CD14-positive monocyte (primary cell): ENCODE measurements at regions not wholly inside any gene's neighbourhood (a gene's known extent, or its start where the extent isn't known, plus 50 kb on each side); places are given as distances from the start of the nearest gene placed in this dataset.

Experiments used
- DNase-seq, 3 donors: peaks; one replicate each; pipeline ENCODE4 v3.0.0-alpha.2; 2011 to 2022
- H2AFZ ChIP-seq: 2 replicates; pipeline ENCODE4 v1.6.0; 2012; ENCODE audit warnings: mild to moderate bottlenecking, low read depth, low read length, inconsistent platforms; ENCODE audit not compliant: insufficient read depth, poor library complexity, severe bottlenecking
- H3K27ac ChIP-seq, 2 donors: 1 replicate in 1 of 2; 2 replicates in 1 of 2; pipeline ENCODE4 v1.5.1; 2012 to 2013; ENCODE audit warnings: low read length in 2 of 2, control low read depth in 1 of 2, inconsistent platforms in 1 of 2, low read depth in 1 of 2, mild to moderate bottlenecking in 1 of 2
- H3K27me3 ChIP-seq, 2 donors: one replicate each; pipeline versions ENCODE4 v1.6.0 to v1.6.1; 2011 to 2013; ENCODE audit warnings: low read length in 2 of 2; ENCODE audit not compliant: control insufficient read depth in 2 of 2, insufficient read depth in 2 of 2
- H3K36me3 ChIP-seq, 2 donors: replicated peaks in 1 of 2; 1 replicate in 1 of 2; 2 replicates in 1 of 2; pipeline versions ENCODE4 v1.5.1 to v1.6.1; 2012 to 2013; ENCODE audit warnings: low read length in 2 of 2, control low read depth in 1 of 2, inconsistent platforms in 1 of 2, mild to moderate bottlenecking in 1 of 2; ENCODE audit not compliant: insufficient read depth in 2 of 2, control insufficient read depth in 1 of 2
- H3K4me1 ChIP-seq, 2 donors: 1 replicate in 1 of 2; 2 replicates in 1 of 2; pipeline versions ENCODE4 v1.5.1 to v1.6.1; 2012 to 2013; ENCODE audit warnings: low read length in 2 of 2, control low read depth in 1 of 2, inconsistent platforms in 1 of 2, mild to moderate bottlenecking in 1 of 2, moderate library complexity in 1 of 2; ENCODE audit not compliant: insufficient read depth in 2 of 2, control insufficient read depth in 1 of 2
- H3K4me2 ChIP-seq: replicated peaks from 2 replicates; pipeline ENCODE3; 2012; ENCODE audit warnings: low read length, moderate library complexity, mild to moderate bottlenecking; ENCODE audit not compliant: poor library complexity, severe bottlenecking; ENCODE audit errors: extremely low read depth
- H3K4me3 ChIP-seq, 3 experiments: fragments of 200-600 bp in 1 of 3; sonication (generic) in 1 of 3; replicated peaks in 1 of 3; 1 replicate in 2 of 3; 2 replicates in 1 of 3; pipeline ENCODE4 v1.5.1; 2011 to 2013; ENCODE audit warnings: low read length in 3 of 3, mild to moderate bottlenecking in 3 of 3, control low read depth in 2 of 3, low read depth in 2 of 3, inconsistent platforms in 1 of 3, moderate library complexity in 1 of 3
- H3K79me2 ChIP-seq: 2 replicates; pipeline ENCODE4 v1.6.0; 2012; ENCODE audit warnings: mild to moderate bottlenecking, control low read depth, inconsistent platforms, low read length, moderate library complexity; ENCODE audit not compliant: insufficient read depth
- H3K9ac ChIP-seq: 2 replicates; pipeline ENCODE4 v1.6.0; 2017; ENCODE audit warnings: low read length, mild to moderate bottlenecking; ENCODE audit not compliant: insufficient read depth, poor library complexity, severe bottlenecking
- H3K9me3 ChIP-seq, 2 donors: replicated peaks in 1 of 2; 1 replicate in 1 of 2; 2 replicates in 1 of 2; pipeline versions ENCODE4 v1.5.1 to v1.6.1; 2012 to 2013; ENCODE audit warnings: low read length in 2 of 2, control low read depth in 1 of 2; ENCODE audit not compliant: control insufficient read depth in 1 of 2, insufficient read depth in 1 of 2
- H4K20me1 ChIP-seq: 2 replicates; pipeline ENCODE4 v1.6.0; 2012; ENCODE audit warnings: mild to moderate bottlenecking, low read length, control low read depth, moderate library complexity; ENCODE audit not compliant: insufficient read depth
- H3K27ac Mint-ChIP-seq, 7 donors: one replicate each; pipeline ENCODE4 v1.8.0; 2020; ENCODE audit warnings: mild to moderate bottlenecking in 7 of 7, mixed read lengths in 7 of 7, moderate library complexity in 6 of 7, inconsistent platforms in 2 of 7
- H3K27me3 Mint-ChIP-seq, 3 donors: one replicate each; pipeline ENCODE4 v1.8.0; 2021 to 2022; ENCODE audit warnings: low read depth in 3 of 3, mild to moderate bottlenecking in 3 of 3, mixed read lengths in 3 of 3, moderate library complexity in 3 of 3, inconsistent platforms in 1 of 3
- H3K36me3 Mint-ChIP-seq, 2 donors: one replicate each; pipeline ENCODE4 v1.8.0; 2020; ENCODE audit warnings: mixed read lengths in 2 of 2, inconsistent platforms in 1 of 2, mild to moderate bottlenecking in 1 of 2
- H3K4me1 Mint-ChIP-seq: one replicate; pipeline ENCODE4 v1.8.0; 2020; ENCODE audit warnings: mild to moderate bottlenecking, mixed read lengths
- H3K4me3 Mint-ChIP-seq, 2 donors: one replicate each; pipeline ENCODE4 v1.8.0; 2020; ENCODE audit warnings: mild to moderate bottlenecking in 2 of 2, mixed read lengths in 2 of 2, moderate library complexity in 1 of 2
- H3K9me3 Mint-ChIP-seq, 7 donors: one replicate each; pipeline ENCODE4 v1.8.0; 2020 to 2022; ENCODE audit warnings: mixed read lengths in 7 of 7, mild to moderate bottlenecking in 6 of 7, moderate library complexity in 6 of 7, inconsistent platforms in 2 of 7
- WGBS: methylation state at CpG from one replicate; pipeline ENCODE4 v1.1.5; 2013; ENCODE audit warnings: missing lambda C conversion rate; ENCODE audit not compliant: insufficient coverage; 5-methylcytosine and 5-hydroxymethylcytosine counted together
- intact Hi-C, 2 donors: fragments of 100-400 bp; cut with micrococcal nuclease; formaldehyde crosslinking; loops; one replicate each; pipeline versions ENCODE4 v1.15.0 to v1.15.1; 2023
- TF ChIP-seq, protein P1 (sequence below): fragments of 200-600 bp; IDR thresholded peaks from one replicate; pipeline ENCODE4 v1.8.0; 2022; ENCODE audit warnings: antibody characterized with exemption, mild to moderate bottlenecking

DNA sequence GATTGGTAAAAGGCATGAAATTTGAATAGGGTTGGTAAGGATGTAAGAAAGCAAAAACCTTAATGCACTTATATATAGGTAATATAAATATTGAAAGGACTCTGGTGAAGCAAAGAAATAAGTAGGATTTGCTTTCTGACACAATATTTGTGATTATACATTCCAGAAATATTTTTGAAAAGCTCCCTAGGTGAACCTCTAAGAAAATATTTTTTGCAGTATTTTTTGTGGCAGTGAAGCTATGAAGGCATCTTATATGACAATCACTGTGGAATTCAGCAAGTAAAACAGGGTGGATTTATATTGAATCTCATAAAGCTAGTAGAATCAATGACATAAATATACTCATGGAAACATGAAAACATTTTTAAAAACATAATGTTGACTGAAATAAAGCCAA, 119.6 kb upstream of the EPHA3 start:
- H3K27me3 Mint-ChIP-seq = peaks cover 0 to 1% (median 0%) of the 10 kb centered on the region in 3 donors
- no peaks in the 10 kb centered on the region for H4K20me1 ChIP-seq
- H3K27ac ChIP-seq = no peak overlapping the region
- peaks cover 0 to 3% (median 0%) of the 10 kb centered on the region in 7 donors for H3K9me3 Mint-ChIP-seq
- H2AFZ ChIP-seq = no peak overlapping the region
- H3K4me3 Mint-ChIP-seq = no peak overlapping the region
- intact Hi-C loops = no loop called here
- H3K4me2 ChIP-seq = no peak overlapping the region
- H3K79me2 ChIP-seq = no peaks in the 10 kb centered on the region
- H3K9ac ChIP-seq = no peak overlapping the region
- H3K27ac Mint-ChIP-seq = no peak overlapping the region
- TF ChIP-seq, protein P1, sequence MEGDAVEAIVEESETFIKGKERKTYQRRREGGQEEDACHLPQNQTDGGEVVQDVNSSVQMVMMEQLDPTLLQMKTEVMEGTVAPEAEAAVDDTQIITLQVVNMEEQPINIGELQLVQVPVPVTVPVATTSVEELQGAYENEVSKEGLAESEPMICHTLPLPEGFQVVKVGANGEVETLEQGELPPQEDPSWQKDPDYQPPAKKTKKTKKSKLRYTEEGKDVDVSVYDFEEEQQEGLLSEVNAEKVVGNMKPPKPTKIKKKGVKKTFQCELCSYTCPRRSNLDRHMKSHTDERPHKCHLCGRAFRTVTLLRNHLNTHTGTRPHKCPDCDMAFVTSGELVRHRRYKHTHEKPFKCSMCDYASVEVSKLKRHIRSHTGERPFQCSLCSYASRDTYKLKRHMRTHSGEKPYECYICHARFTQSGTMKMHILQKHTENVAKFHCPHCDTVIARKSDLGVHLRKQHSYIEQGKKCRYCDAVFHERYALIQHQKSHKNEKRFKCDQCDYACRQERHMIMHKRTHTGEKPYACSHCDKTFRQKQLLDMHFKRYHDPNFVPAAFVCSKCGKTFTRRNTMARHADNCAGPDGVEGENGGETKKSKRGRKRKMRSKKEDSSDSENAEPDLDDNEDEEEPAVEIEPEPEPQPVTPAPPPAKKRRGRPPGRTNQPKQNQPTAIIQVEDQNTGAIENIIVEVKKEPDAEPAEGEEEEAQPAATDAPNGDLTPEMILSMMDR = no peak
- H3K36me3 Mint-ChIP-seq = no peaks in the 10 kb centered on the region
- H3K4me1 ChIP-seq = no peaks in the 10 kb centered on the region
- H3K36me3 ChIP-seq = no peaks in the 10 kb centered on the region
- H3K27me3 ChIP-seq = no peaks in the 10 kb centered on the region
- H3K4me1 Mint-ChIP-seq = no peaks in the 10 kb centered on the region
- no peak for DNase-seq
- no peak overlapping the region for H3K4me3 ChIP-seq
- H3K9me3 ChIP-seq = no peaks in the 10 kb centered on the region

DNA sequence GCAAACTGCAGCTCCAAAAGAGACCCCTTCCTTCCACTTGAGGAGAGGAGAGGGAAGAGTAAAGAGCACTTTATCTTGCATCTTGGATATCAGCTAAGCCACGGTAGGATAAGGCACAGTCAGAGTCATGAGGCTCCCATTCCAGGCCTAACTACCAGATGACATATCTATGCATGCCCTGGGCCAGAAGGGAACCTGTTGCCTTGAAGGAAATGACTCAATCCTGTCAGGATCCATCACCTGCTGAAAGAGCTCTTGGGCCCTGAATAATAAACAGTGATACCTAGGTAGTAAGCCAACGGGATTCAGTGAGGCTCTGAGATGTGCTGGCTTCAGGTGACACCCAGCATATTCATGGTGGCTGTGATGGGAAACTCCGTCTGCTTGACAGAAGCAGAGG, 118.5 kb upstream of the EPHA3 start:
- H4K20me1 ChIP-seq = no peaks in the 10 kb centered on the region
- H3K27me3 ChIP-seq = no peaks in the 10 kb centered on the region
- Mint-ChIP-seq H3K9me3 (peaks cover 0 to 3% (median 0%) of the 10 kb centered on the region in 7 donors), H3K4me1 (no peaks in the 10 kb centered on the region), H3K4me3 (no peak overlapping the region), H3K36me3 (no peaks in the 10 kb centered on the region), H3K27ac (no peak overlapping the region), H3K27me3 (peaks cover 0 to 1% (median 0%) of the 10 kb centered on the region in 3 donors)
- H3K9me3 ChIP-seq = no peaks in the 10 kb centered on the region
- TF ChIP-seq, protein P1 = no peak
- H3K79me2 ChIP-seq = no peaks in the 10 kb centered on the region
- no peak overlapping the region for H2AFZ ChIP-seq
- no peak overlapping the region for H3K9ac ChIP-seq
- no peaks in the 10 kb centered on the region for H3K4me1 ChIP-seq
- H3K36me3 ChIP-seq = no peaks in the 10 kb centered on the region
- no peak overlapping the region for H3K27ac ChIP-seq
- intact Hi-C loops = no loop called here
- no peak for DNase-seq
- no peak overlapping the region for H3K4me3 ChIP-seq
- no peak overlapping the region for H3K4me2 ChIP-seq
- 85% methylated on average over 3 of the region's 3 CpGs for WGBS
